ENCODE measurements at regions not wholly inside any gene's neighbourhood (a gene's known extent, or its start where the extent isn't known, plus 50 kb on each side); places are given as distances from the start of the nearest gene placed in this dataset.

GRCh38 chr21:38911484-38912101 is 105.9 kb downstream of the ETS2 start:
- TF ChIP-seq POLR2A (IDR thresholded peaks at IDR 0.05) (no peak), CTCF (IDR thresholded peaks at IDR 0.05) (no peak)

Measured in prostate gland (tissue), 2 donors.